ENCODE measurements at regions not wholly inside any gene's neighbourhood (a gene's known extent, or its start where the extent isn't known, plus 50 kb on each side); places are given as distances from the start of the nearest gene placed in this dataset.
"Not testable (repeated sequence)": the region's sequence is repeated elsewhere in the genome, so short reads cannot be mapped to it uniquely, and the experiment has no call there.

GRCh38 chr1:195656780-195657179 is 951.5 kb downstream of the KCNT2 start:
- no peak overlapping the region for H3K27ac Mint-ChIP-seq
- H3K27me3 Mint-ChIP-seq (ENCODE audit: insufficient read depth, low read depth) = no peaks in the 10 kb centered on the region
- H4K20me1 ChIP-seq (ENCODE audit: low read depth) = no peaks in the 10 kb centered on the region
- H3K4me3 Mint-ChIP-seq = no peak overlapping the region
- H3K79me2 ChIP-seq (ENCODE audit: low read depth) = no peaks in the 10 kb centered on the region
- H3K9me3 Mint-ChIP-seq = no peaks in the 10 kb centered on the region
- no peaks in the 10 kb centered on the region for H3K36me3 Mint-ChIP-seq
- no peaks in the 10 kb centered on the region for H3K4me1 Mint-ChIP-seq
- H3K4me3 ChIP-seq = no peak overlapping the region
- no peak overlapping the region for H3K27ac ChIP-seq
- no peaks in the 10 kb centered on the region for H3F3A ChIP-seq (ENCODE audit: low read depth)
- TF ChIP-seq CTCF (IDR thresholded peaks at IDR 0.05) (no peak), EZH2phosphoT487 (IDR thresholded peaks at IDR 0.05) (no peak), EZH2 (IDR thresholded peaks at IDR 0.05) (no peak)
- no peak for DNase-seq (ENCODE audit: low spot score)
- no peak overlapping the region for H2AFZ ChIP-seq (replicated peaks)
- H3K9me3 ChIP-seq (ENCODE audit: low read depth) = no peaks in the 10 kb centered on the region
- H3K4me2 ChIP-seq = no peak overlapping the region
- no peak overlapping the region for H3K9ac ChIP-seq
- H3K27me3 ChIP-seq = no peaks in the 10 kb centered on the region
- H3K36me3 ChIP-seq = no peaks in the 10 kb centered on the region
- no peaks in the 10 kb centered on the region for H3K4me1 ChIP-seq

GRCh38 chr1:195648875-195649274 is 959.4 kb downstream of the KCNT2 start:
- H3F3A ChIP-seq (ENCODE audit: low read depth); H3K9me3 ChIP-seq (ENCODE audit: low read depth); H3K27ac ChIP-seq; H3K36me3 ChIP-seq; H3K79me2 ChIP-seq (ENCODE audit: low read depth); H3K27me3 Mint-ChIP-seq (ENCODE audit: insufficient read depth, low read depth); H3K4me3 Mint-ChIP-seq; H3K27me3 ChIP-seq; H3K9ac ChIP-seq; H3K9me3 Mint-ChIP-seq; H3K4me1 ChIP-seq; H3K36me3 Mint-ChIP-seq; H3K27ac Mint-ChIP-seq; DNase-seq (ENCODE audit: low spot score); H4K20me1 ChIP-seq (ENCODE audit: low read depth); H2AFZ ChIP-seq (replicated peaks); H3K4me3 ChIP-seq; H3K4me1 Mint-ChIP-seq; H3K4me2 ChIP-seq: not testable (repeated sequence)

- no peaks in the 10 kb centered on the region for H3K4me1 ChIP-seq
- Mint-ChIP-seq H3K27ac (no peak overlapping the region), H3K4me1 (peaks cover 3% of the 10 kb centered on the region), H3K36me3 (no peaks in the 10 kb centered on the region), H3K9me3 (no peaks in the 10 kb centered on the region), H3K4me3 (no peak overlapping the region), H3K27me3 (ENCODE audit: insufficient read depth, low read depth) (no peaks in the 10 kb centered on the region)
- no peaks in the 10 kb centered on the region for H3K36me3 ChIP-seq
- H4K20me1 ChIP-seq (ENCODE audit: low read depth) = no peaks in the 10 kb centered on the region
- no peak overlapping the region for H3K4me3 ChIP-seq
- no peak overlapping the region for H3K27ac ChIP-seq
- no peaks in the 10 kb centered on the region for H3K9me3 ChIP-seq (ENCODE audit: low read depth)
- no peaks in the 10 kb centered on the region for H3K27me3 ChIP-seq
- H3F3A ChIP-seq (ENCODE audit: low read depth) = no peaks in the 10 kb centered on the region
- no peak for DNase-seq (ENCODE audit: low spot score)
- no peak for TF ChIP-seq EZH2phosphoT487 (IDR thresholded peaks at IDR 0.05)
- TF ChIP-seq EZH2 (IDR thresholded peaks at IDR 0.05) = no peak
- no peak for TF ChIP-seq CTCF (IDR thresholded peaks at IDR 0.05)
- no peak overlapping the region for H3K4me2 ChIP-seq
- no peaks in the 10 kb centered on the region for H3K79me2 ChIP-seq (ENCODE audit: low read depth)
- H3K9ac ChIP-seq = no peak overlapping the region
- no peak overlapping the region for H2AFZ ChIP-seq (replicated peaks)
Observed at GRCh38 chr1:195637539-195637938, 970.7 kb downstream of the KCNT2 start.

- H3K9me3 Mint-ChIP-seq = peaks cover 7% of the 10 kb centered on the region
- H3K4me1 Mint-ChIP-seq = peaks cover 4% of the 10 kb centered on the region
- no peaks in the 10 kb centered on the region for H3K79me2 ChIP-seq (ENCODE audit: low read depth)
Observed at GRCh38 chr1:195618287-195618686, 990.0 kb downstream of the KCNT2 start.

More at GRCh38 chr1:195618287-195618686, 990.0 kb downstream of the KCNT2 start:
- Mint-ChIP-seq H3K27me3 (ENCODE audit: insufficient read depth, low read depth) (peaks cover 5% of the 10 kb centered on the region), H3K27ac (no peak overlapping the region), H3K36me3 (no peaks in the 10 kb centered on the region), H3K4me3 (no peak overlapping the region)
- no peaks in the 10 kb centered on the region for H3K9me3 ChIP-seq (ENCODE audit: low read depth)
- TF ChIP-seq CTCF (IDR thresholded peaks at IDR 0.05) = no peak
- no peak for TF ChIP-seq EZH2phosphoT487 (IDR thresholded peaks at IDR 0.05)
- no peak for TF ChIP-seq EZH2 (IDR thresholded peaks at IDR 0.05)
- no peaks in the 10 kb centered on the region for H4K20me1 ChIP-seq (ENCODE audit: low read depth)
- H3F3A ChIP-seq (ENCODE audit: low read depth) = no peaks in the 10 kb centered on the region
- no peak for DNase-seq (ENCODE audit: low spot score)
- H3K9ac ChIP-seq = no peak overlapping the region
- H3K4me1 ChIP-seq = peaks cover 6% of the 10 kb centered on the region
- no peaks in the 10 kb centered on the region for H3K27me3 ChIP-seq
- H3K27ac ChIP-seq = no peak overlapping the region
- no peak overlapping the region for H3K4me3 ChIP-seq
- no peak overlapping the region for H3K4me2 ChIP-seq
- no peaks in the 10 kb centered on the region for H3K36me3 ChIP-seq
- no peak overlapping the region for H2AFZ ChIP-seq (replicated peaks)

All from neural progenitor cell (in vitro differentiated cells).